C4-2B (cell line): ENCODE measurements at regions not wholly inside any gene's neighbourhood (a gene's known extent, or its start where the extent isn't known, plus 50 kb on each side); places are given as distances from the start of the nearest gene placed in this dataset.
"Not testable (repeated sequence)": the region's sequence is repeated elsewhere in the genome, so short reads cannot be mapped to it uniquely, and the experiment has no call there.

Experiments
- CTCF ChIP-seq: fragments of 450-650 bp; conservative IDR thresholded peaks from 2 replicates; pipeline ENCODE4 v1.5.1; 2017; ENCODE audit warnings: mild to moderate bottlenecking
- ZFX ChIP-seq: fragments of 450-650 bp; IDR thresholded peaks from 2 replicates; pipeline ENCODE4 v1.6.1; 2017

DNA sequence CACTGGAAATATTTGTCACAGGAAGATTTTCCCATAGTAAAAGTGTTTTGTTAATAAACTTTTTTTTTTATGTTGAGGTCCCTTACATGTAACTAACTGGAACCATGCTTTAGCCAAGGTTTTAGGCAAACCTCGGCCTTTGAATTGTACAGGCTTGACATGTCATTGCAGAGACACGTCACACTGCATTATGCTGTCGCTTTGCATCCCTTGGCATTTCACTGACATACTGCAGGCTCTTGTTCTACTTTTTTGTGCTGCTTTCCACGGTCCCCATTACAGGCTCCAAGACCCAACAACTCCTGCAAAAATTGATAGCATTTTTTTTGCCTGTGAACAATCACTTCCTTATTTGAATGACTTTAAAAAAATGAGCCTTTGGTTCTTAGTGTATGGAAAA is 112.5 kb upstream of the POMZP3 start:
- not testable (repeated sequence) for TF ChIP-seq CTCF, ZFX
